Hepatocyte (in vitro differentiated cells): ENCODE measurements at regions not wholly inside any gene's neighbourhood (a gene's known extent, or its start where the extent isn't known, plus 50 kb on each side); places are given as distances from the start of the nearest gene placed in this dataset.

Experiments used
- DNase-seq: peaks from one replicate; pipeline ENCODE4 v3.0.0-alpha.2; 2016; ENCODE audit warnings: low spot score
- H2AFZ ChIP-seq: fragments of 200-600 bp; sonication (generic); 2 replicates; pipeline ENCODE4 v1.6.0; 2016; ENCODE audit warnings: antibody characterized with exemption, mild to moderate bottlenecking
- H3K27ac ChIP-seq: fragments of 200-600 bp; sonication (generic); 2 replicates; pipeline ENCODE4 v1.5.1; 2016; ENCODE audit warnings: mild to moderate bottlenecking
- H3K27me3 ChIP-seq: fragments of 200-600 bp; sonication (generic); 2 replicates; pipeline ENCODE4 v1.6.1; 2016
- H3K36me3 ChIP-seq: fragments of 200-600 bp; sonication (generic); replicated peaks from 2 replicates; pipeline ENCODE4 v1.5.1; 2016; ENCODE audit warnings: low read depth; ENCODE audit not compliant: insufficient read depth
- H3K4me1 ChIP-seq: fragments of 200-600 bp; sonication (generic); 2 replicates; pipeline ENCODE4 v1.5.1; 2016; ENCODE audit warnings: mild to moderate bottlenecking, moderate library complexity; ENCODE audit not compliant: insufficient read depth
- H3K4me2 ChIP-seq: fragments of 200-600 bp; sonication (generic); 2 replicates; pipeline ENCODE4 v1.6.0; 2016
- H3K4me3 ChIP-seq: fragments of 200-600 bp; sonication (generic); 2 replicates; pipeline ENCODE4 v1.5.1; 2016; ENCODE audit warnings: mild to moderate bottlenecking
- H3K79me2 ChIP-seq: fragments of 200-600 bp; sonication (generic); 2 replicates; pipeline ENCODE4 v1.6.0; 2017; ENCODE audit warnings: mild to moderate bottlenecking
- H3K9me2 ChIP-seq: fragments of 200-600 bp; sonication (generic); replicated peaks from 2 replicates; pipeline ENCODE4 v1.6.0; 2017; ENCODE audit warnings: mild to moderate bottlenecking; ENCODE audit not compliant: insufficient read depth
- H3K9me3 ChIP-seq: fragments of 200-600 bp; sonication (generic); 2 replicates; pipeline ENCODE4 v1.5.1; 2016; ENCODE audit warnings: low read depth, mild to moderate bottlenecking
- H4K20me1 ChIP-seq: fragments of 200-600 bp; sonication (generic); 2 replicates; pipeline ENCODE4 v1.6.0; 2016; ENCODE audit warnings: mild to moderate bottlenecking; ENCODE audit not compliant: insufficient read depth, poor library complexity, severe bottlenecking
- EZH2 ChIP-seq: fragments of 200-600 bp; sonication (generic); IDR thresholded peaks from 2 replicates; pipeline ENCODE4 v1.6.1; 2016; ENCODE audit warnings: antibody characterized with exemption, mild to moderate bottlenecking, borderline replicate concordance
- EZH2phosphoT487 ChIP-seq: fragments of 200-600 bp; sonication (generic); IDR thresholded peaks from one replicate; pipeline ENCODE4 v1.6.1; 2018; ENCODE audit warnings: antibody characterized with exemption, mild to moderate bottlenecking, low read depth, moderate library complexity; ENCODE audit not compliant: unreplicated experiment, severe bottlenecking
- WGBS: methylation state at CpG from one replicate; pipeline ENCODE4 v1.1.6; 2016; ENCODE audit warnings: low lambda C conversion rate; ENCODE audit errors: missing lambda C conversion rate; 5-methylcytosine and 5-hydroxymethylcytosine counted together
- TF ChIP-seq, protein P1 (sequence below): fragments of 200-600 bp; sonication (generic); IDR thresholded peaks from 2 replicates; pipeline ENCODE4 v1.5.1; 2016; ENCODE audit warnings: antibody characterized with exemption, mild to moderate bottlenecking; ENCODE audit not compliant: poor library complexity

DNA sequence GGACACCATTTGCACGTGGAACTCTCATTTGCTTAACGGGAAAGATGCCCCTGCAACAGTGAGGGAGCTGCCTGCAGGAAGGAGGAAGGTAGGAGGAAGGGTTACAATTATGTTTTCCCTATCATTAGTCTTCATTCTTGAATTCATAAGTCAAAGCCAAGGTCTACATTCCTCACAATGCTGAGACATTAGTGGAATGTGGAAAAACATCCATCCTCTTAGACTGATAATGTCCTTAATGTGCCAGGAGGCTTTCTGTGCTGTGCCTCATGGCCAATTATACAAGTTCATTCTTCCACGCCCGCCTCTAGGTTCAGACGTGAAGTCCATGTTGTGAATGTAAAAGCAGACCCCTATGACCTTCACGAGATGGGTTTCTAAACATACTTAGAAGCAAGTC is 1212.4 kb upstream of the TMEM132C start:
- H3K27ac ChIP-seq, result no peak overlapping the region
- no peaks in the 10 kb centered on the region for H3K27me3 ChIP-seq
- H2AFZ ChIP-seq, result no peak overlapping the region
- no peaks in the 10 kb centered on the region for H3K36me3 ChIP-seq
- H3K79me2 ChIP-seq, result no peaks in the 10 kb centered on the region
- no peaks in the 10 kb centered on the region for H4K20me1 ChIP-seq
- no peaks in the 10 kb centered on the region for H3K4me1 ChIP-seq
- no peak for TF ChIP-seq EZH2phosphoT487
- no peak for TF ChIP-seq EZH2
- TF ChIP-seq, protein P1, sequence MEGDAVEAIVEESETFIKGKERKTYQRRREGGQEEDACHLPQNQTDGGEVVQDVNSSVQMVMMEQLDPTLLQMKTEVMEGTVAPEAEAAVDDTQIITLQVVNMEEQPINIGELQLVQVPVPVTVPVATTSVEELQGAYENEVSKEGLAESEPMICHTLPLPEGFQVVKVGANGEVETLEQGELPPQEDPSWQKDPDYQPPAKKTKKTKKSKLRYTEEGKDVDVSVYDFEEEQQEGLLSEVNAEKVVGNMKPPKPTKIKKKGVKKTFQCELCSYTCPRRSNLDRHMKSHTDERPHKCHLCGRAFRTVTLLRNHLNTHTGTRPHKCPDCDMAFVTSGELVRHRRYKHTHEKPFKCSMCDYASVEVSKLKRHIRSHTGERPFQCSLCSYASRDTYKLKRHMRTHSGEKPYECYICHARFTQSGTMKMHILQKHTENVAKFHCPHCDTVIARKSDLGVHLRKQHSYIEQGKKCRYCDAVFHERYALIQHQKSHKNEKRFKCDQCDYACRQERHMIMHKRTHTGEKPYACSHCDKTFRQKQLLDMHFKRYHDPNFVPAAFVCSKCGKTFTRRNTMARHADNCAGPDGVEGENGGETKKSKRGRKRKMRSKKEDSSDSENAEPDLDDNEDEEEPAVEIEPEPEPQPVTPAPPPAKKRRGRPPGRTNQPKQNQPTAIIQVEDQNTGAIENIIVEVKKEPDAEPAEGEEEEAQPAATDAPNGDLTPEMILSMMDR, result no peak
- no peak overlapping the region for H3K4me3 ChIP-seq
- 84% methylated on average over 6 of the region's 6 CpGs for WGBS
- no peak for DNase-seq
- H3K9me2 ChIP-seq, result no peaks in the 10 kb centered on the region
- no peaks in the 10 kb centered on the region for H3K9me3 ChIP-seq
- no peak overlapping the region for H3K4me2 ChIP-seq

DNA sequence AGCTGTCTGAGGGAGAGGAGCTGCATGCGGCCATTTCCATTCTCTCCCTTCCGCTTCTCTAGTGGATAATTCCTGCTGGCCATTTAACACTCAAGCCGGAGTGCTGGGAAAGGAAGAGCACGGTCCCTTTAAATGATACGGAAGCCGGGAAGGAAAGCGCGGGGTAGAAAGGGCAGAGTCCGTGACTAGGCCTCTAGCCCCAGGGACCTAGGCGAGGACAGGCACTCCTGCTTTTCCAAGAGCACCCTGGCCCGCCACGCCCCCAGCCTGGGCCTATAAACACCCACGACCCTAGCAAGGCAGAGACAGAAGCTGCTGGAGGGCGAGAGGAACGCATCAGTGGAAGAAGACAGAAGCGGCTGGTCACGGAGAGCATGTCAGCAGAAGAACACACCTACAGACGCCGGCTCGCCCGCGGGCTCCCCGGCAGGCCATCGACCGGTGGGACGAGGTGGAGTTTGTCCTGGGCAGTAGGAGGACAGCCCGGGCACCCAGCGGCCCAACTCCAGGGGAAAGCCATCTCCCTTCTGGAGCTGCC is 1206.6 kb upstream of the TMEM132C start:
- Histone ChIP-seq H3K9me3 (no peaks in the 10 kb centered on the region), H3K9me2 (no peaks in the 10 kb centered on the region), H3K36me3 (no peaks in the 10 kb centered on the region), H3K27me3 (no peaks in the 10 kb centered on the region), H4K20me1 (no peaks in the 10 kb centered on the region), H3K4me3 (no peak overlapping the region), H3K27ac (no peak overlapping the region), H3K4me1 (no peaks in the 10 kb centered on the region), H3K79me2 (no peaks in the 10 kb centered on the region), H3K4me2 (no peak overlapping the region), H2AFZ (no peak overlapping the region)
- no peak for TF ChIP-seq EZH2phosphoT487
- no peak for TF ChIP-seq EZH2
- TF ChIP-seq, protein P1, result no peak
- 84% methylated on average over 28 of the region's 28 CpGs for WGBS
- DNase-seq, result no peak

DNA sequence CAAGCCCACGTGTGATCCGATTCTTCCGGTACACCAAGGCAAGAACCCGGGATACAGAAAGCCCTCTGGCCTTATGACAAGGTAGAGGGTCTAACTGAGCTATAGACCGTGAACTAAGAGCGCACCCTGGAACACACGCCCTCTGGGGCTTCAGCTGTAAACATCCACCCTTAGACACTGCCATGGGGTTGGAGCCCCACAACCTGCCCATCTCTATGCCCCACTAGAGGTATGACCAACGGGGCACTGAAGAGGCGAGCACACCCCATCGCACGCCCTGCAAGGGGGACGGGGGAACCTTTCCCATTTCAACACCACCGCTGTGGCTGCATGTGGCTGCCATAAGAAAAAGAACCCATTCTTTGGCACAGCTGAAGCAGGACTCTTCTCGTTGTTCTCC is 1206.0 kb upstream of the TMEM132C start:
- H3K4me3 ChIP-seq, result no peak overlapping the region
- no peak overlapping the region for H2AFZ ChIP-seq
- TF ChIP-seq, protein P1, result no peak
- TF ChIP-seq EZH2phosphoT487 (no peak), EZH2 (no peak)
- H3K4me1 ChIP-seq, result no peaks in the 10 kb centered on the region
- no peak for DNase-seq
- H3K27me3 ChIP-seq, result no peaks in the 10 kb centered on the region
- H3K9me2 ChIP-seq, result no peaks in the 10 kb centered on the region
- WGBS, result 91% methylated on average over 14 of the region's 14 CpGs
- H4K20me1 ChIP-seq, result no peaks in the 10 kb centered on the region
- no peaks in the 10 kb centered on the region for H3K36me3 ChIP-seq
- H3K9me3 ChIP-seq, result no peaks in the 10 kb centered on the region
- no peak overlapping the region for H3K27ac ChIP-seq
- H3K4me2 ChIP-seq, result no peak overlapping the region
- H3K79me2 ChIP-seq, result no peaks in the 10 kb centered on the region
